HepG2 (cell line): ENCODE measurements at regions not wholly inside any gene's neighbourhood (a gene's known extent, or its start where the extent isn't known, plus 50 kb on each side); places are given as distances from the start of the nearest gene placed in this dataset.
A peak's percentile ranks its signal among the peaks of the same experiment; 100 is the strongest.

Experiments
- FOXM1 ChIP-seq: sonication (generic); formaldehyde crosslinking; IDR thresholded peaks from 2 replicates; pipeline ENCODE4 v1.5.0; 2020; ENCODE audit warnings: missing genetic modification reagents
- GFI1 ChIP-seq: sonication (generic); formaldehyde crosslinking; IDR thresholded peaks from 2 replicates; pipeline ENCODE4 v1.5.0; 2020; ENCODE audit warnings: missing genetic modification reagents, mild to moderate bottlenecking, borderline replicate concordance
- PAX8 ChIP-seq: sonication (generic); formaldehyde crosslinking; IDR thresholded peaks from 2 replicates; pipeline ENCODE4 v1.8.0; 2022; ENCODE audit warnings: mild to moderate bottlenecking, missing genetic modification reagents, borderline replicate concordance
- PRDM15 ChIP-seq: sonication (generic); formaldehyde crosslinking; IDR thresholded peaks from 2 replicates; pipeline ENCODE4 v1.4.0; 2020; ENCODE audit warnings: missing genetic modification reagents
- RARA ChIP-seq: IDR thresholded peaks from 2 replicates; pipeline ENCODE4 v1.6.1; 2016; ENCODE audit warnings: missing genetic modification reagents, missing compliant biosample characterization
- RXRB ChIP-seq: IDR thresholded peaks from 2 replicates; pipeline ENCODE4 v1.6.1; 2016; ENCODE audit warnings: borderline replicate concordance, missing genetic modification reagents, missing compliant biosample characterization
- TEF ChIP-seq: sonication (generic); formaldehyde crosslinking; IDR thresholded peaks from 2 replicates; pipeline ENCODE4 v1.5.0; 2020; ENCODE audit warnings: missing genetic modification reagents
- U2AF1 ChIP-seq: fragments of 200-400 bp; formaldehyde crosslinking; optimal IDR thresholded peaks from 2 replicates; pipeline ENCODE3; 2017; ENCODE audit warnings: mild to moderate bottlenecking, low read depth, low read length
- YEATS4 ChIP-seq: sonication (generic); formaldehyde crosslinking; IDR thresholded peaks from 2 replicates; pipeline ENCODE4 v1.4.0; 2020; ENCODE audit warnings: missing genetic modification reagents, borderline replicate concordance
- ZNF326 ChIP-seq: sonication (generic); formaldehyde crosslinking; IDR thresholded peaks from 2 replicates; pipeline ENCODE4 v1.4.0; 2020; ENCODE audit warnings: missing genetic modification reagents, borderline replicate concordance
- ZNF350 ChIP-seq: sonication (generic); formaldehyde crosslinking; IDR thresholded peaks from 2 replicates; pipeline ENCODE4 v1.4.0; 2020; ENCODE audit warnings: mild to moderate bottlenecking, low read depth, missing genetic modification reagents, borderline replicate concordance
- ZNF564 ChIP-seq: sonication (generic); formaldehyde crosslinking; IDR thresholded peaks from 2 replicates; pipeline ENCODE4 v1.8.1; 2023; ENCODE audit warnings: mild to moderate bottlenecking, missing genetic modification reagents
- ZSCAN20 ChIP-seq: sonication (generic); formaldehyde crosslinking; IDR thresholded peaks from 2 replicates; pipeline ENCODE4 v1.4.0; 2020; ENCODE audit warnings: missing genetic modification reagents, mild to moderate bottlenecking, borderline replicate concordance
- TF ChIP-seq, protein P1 (sequence below): sonication (generic); formaldehyde crosslinking; IDR thresholded peaks from 2 replicates; pipeline ENCODE4 v1.9.0; 2021; ENCODE audit warnings: mild to moderate bottlenecking, missing genetic modification reagents
- TF ChIP-seq, protein P2 (sequence below): IDR thresholded peaks from 2 replicates; pipeline ENCODE4 v1.6.1; 2016; ENCODE audit warnings: mild to moderate bottlenecking, missing biosample characterization, missing genetic modification reagents
- TF ChIP-seq, protein P3 (sequence below): IDR thresholded peaks from 2 replicates; pipeline ENCODE4 v1.6.1; 2016; ENCODE audit warnings: mild to moderate bottlenecking

DNA sequence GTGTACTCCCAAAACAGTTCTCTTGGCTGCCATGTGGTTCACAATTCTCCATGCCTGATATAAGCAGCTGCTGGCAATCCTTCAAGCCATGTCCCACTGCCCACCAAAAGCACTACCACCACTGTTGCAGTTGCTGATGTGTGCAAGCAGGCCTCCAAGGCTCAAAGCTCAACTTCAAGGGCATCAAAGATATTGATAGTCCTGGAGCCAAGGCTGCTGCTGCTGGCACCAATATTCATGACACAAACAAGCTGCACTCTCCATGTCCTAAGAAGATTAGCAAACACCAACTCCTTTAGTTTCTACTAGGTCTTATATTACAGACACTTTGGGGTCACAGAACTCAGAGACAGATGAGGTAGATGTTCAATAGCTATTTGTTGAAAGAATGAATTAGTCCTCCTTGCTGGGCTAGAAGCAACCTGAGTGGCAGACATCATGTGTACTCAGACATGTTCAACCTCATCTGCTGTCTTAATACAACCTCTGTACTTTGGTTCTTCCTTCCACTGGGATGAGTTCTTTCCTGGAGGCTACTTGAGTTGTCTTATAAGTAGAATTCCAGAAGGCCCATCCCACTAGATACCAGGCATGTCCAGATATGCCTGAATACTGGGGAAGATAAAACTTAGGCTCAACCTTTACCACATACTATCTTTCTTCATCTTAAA lies 104.5 kb upstream of the UGP2 start (continued):
- TF ChIP-seq ZNF326 (CRISPR knock-in tag) (no peak), U2AF1 (no peak), PRDM15 (CRISPR knock-in tag) (no peak), ZNF350 (CRISPR knock-in tag) (no peak), YEATS4 (CRISPR knock-in tag) (0 out of 2 replicates have a peak, but pooled peaks have one; percentile 19), RARA (CRISPR knock-in tag) (peak; percentile 81), ZSCAN20 (no peak), FOXM1 (CRISPR knock-in tag) (no peak), RXRB (CRISPR knock-in tag) (peak; percentile 81), ZNF564 (no peak), GFI1 (CRISPR knock-in tag) (0 out of 2 replicates have a peak, but pooled peaks have one; percentile 27), PAX8 (CRISPR knock-in tag) (no peak), TEF (CRISPR knock-in tag) (no peak)
- TF ChIP-seq, protein P1, sequence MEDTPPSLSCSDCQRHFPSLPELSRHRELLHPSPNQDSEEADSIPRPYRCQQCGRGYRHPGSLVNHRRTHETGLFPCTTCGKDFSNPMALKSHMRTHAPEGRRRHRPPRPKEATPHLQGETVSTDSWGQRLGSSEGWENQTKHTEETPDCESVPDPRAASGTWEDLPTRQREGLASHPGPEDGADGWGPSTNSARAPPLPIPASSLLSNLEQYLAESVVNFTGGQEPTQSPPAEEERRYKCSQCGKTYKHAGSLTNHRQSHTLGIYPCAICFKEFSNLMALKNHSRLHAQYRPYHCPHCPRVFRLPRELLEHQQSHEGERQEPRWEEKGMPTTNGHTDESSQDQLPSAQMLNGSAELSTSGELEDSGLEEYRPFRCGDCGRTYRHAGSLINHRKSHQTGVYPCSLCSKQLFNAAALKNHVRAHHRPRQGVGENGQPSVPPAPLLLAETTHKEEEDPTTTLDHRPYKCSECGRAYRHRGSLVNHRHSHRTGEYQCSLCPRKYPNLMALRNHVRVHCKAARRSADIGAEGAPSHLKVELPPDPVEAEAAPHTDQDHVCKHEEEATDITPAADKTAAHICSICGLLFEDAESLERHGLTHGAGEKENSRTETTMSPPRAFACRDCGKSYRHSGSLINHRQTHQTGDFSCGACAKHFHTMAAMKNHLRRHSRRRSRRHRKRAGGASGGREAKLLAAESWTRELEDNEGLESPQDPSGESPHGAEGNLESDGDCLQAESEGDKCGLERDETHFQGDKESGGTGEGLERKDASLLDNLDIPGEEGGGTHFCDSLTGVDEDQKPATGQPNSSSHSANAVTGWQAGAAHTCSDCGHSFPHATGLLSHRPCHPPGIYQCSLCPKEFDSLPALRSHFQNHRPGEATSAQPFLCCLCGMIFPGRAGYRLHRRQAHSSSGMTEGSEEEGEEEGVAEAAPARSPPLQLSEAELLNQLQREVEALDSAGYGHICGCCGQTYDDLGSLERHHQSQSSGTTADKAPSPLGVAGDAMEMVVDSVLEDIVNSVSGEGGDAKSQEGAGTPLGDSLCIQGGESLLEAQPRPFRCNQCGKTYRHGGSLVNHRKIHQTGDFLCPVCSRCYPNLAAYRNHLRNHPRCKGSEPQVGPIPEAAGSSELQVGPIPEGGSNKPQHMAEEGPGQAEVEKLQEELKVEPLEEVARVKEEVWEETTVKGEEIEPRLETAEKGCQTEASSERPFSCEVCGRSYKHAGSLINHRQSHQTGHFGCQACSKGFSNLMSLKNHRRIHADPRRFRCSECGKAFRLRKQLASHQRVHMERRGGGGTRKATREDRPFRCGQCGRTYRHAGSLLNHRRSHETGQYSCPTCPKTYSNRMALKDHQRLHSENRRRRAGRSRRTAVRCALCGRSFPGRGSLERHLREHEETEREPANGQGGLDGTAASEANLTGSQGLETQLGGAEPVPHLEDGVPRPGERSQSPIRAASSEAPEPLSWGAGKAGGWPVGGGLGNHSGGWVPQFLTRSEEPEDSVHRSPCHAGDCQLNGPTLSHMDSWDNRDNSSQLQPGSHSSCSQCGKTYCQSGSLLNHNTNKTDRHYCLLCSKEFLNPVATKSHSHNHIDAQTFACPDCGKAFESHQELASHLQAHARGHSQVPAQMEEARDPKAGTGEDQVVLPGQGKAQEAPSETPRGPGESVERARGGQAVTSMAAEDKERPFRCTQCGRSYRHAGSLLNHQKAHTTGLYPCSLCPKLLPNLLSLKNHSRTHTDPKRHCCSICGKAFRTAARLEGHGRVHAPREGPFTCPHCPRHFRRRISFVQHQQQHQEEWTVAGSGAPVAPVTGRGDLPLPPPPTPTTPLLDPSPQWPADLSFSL (CRISPR knock-in tag), result no peak
- TF ChIP-seq, protein P2, sequence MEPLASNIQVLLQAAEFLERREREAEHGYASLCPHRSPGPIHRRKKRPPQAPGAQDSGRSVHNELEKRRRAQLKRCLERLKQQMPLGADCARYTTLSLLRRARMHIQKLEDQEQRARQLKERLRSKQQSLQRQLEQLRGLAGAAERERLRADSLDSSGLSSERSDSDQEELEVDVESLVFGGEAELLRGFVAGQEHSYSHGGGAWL (CRISPR knock-in tag), result no peak
- TF ChIP-seq, protein P3, sequence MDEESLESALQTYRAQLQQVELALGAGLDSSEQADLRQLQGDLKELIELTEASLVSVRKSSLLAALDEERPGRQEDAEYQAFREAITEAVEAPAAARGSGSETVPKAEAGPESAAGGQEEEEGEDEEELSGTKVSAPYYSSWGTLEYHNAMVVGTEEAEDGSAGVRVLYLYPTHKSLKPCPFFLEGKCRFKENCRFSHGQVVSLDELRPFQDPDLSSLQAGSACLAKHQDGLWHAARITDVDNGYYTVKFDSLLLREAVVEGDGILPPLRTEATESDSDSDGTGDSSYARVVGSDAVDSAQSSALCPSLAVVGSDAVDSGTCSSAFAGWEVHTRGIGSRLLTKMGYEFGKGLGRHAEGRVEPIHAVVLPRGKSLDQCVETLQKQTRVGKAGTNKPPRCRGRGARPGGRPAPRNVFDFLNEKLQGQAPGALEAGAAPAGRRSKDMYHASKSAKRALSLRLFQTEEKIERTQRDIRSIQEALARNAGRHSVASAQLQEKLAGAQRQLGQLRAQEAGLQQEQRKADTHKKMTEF (CRISPR knock-in tag), result peak; percentile 65
